Transverse colon (tissue), 3 donors: ENCODE measurements at regions not wholly inside any gene's neighbourhood (a gene's known extent, or its start where the extent isn't known, plus 50 kb on each side); places are given as distances from the start of the nearest gene placed in this dataset.

ENCODE experiments used
- CTCF ChIP-seq, 5 experiments: fragments of 200-600 bp in 3 of 5; fragments of 450-650 bp in 2 of 5; sonication (generic) in 3 of 5; IDR thresholded peaks; 1 replicate in 2 of 5; 2 replicates in 3 of 5; pipeline ENCODE4 v1.5.1; 2016 to 2017; ENCODE audit warnings: antibody characterized with exemption in 5 of 5, inconsistent platforms in 3 of 5, mild to moderate bottlenecking in 2 of 5, moderate library complexity in 1 of 5
- POLR2A ChIP-seq: fragments of 450-650 bp; IDR thresholded peaks from one replicate; pipeline ENCODE4 v1.6.1; 2016; ENCODE audit warnings: antibody characterized with exemption, mild to moderate bottlenecking, moderate library complexity

GRCh38 chr7:8939446-8939845 lies 506.0 kb downstream of the NXPH1 start:
- TF ChIP-seq CTCF (IDR thresholded peaks at IDR 0.05), result no peak
- TF ChIP-seq POLR2A, result no peak
